ENCODE measurements at regions not wholly inside any gene's neighbourhood (a gene's known extent, or its start where the extent isn't known, plus 50 kb on each side); places are given as distances from the start of the nearest gene placed in this dataset.

- Histone ChIP-seq H3K9me3 (ENCODE audit: insufficient read depth, low read depth, low read length) (no peaks in the 10 kb centered on the region), H3K4me2 (ENCODE audit: low read length) (no peak overlapping the region), H3K79me2 (ENCODE audit: insufficient read depth, low read length) (no peaks in the 10 kb centered on the region), H3K27me3 (ENCODE audit: insufficient read depth, low read length) (no peaks in the 10 kb centered on the region), H2AFZ (ENCODE audit: low read depth, low read length) (no peak overlapping the region), H4K20me1 (ENCODE audit: insufficient read depth, low read length) (no peaks in the 10 kb centered on the region), H3K36me3 (ENCODE audit: insufficient read depth, low read length) (no peaks in the 10 kb centered on the region), H3K9ac (ENCODE audit: low read length) (no peak overlapping the region), H3K4me3 (ENCODE audit: insufficient read depth, low read depth, low read length) (no peak overlapping the region), H3K4me1 (ENCODE audit: insufficient read depth, low read length) (no peaks in the 10 kb centered on the region), H3K27ac (ENCODE audit: low read depth, low read length) (no peak overlapping the region)
- no peak for FAIRE-seq
- H3K36me3 Mint-ChIP-seq (ENCODE audit: low read depth, unreplicated experiment), result no peaks in the 10 kb centered on the region
- no peak overlapping the region for H3K4me3 Mint-ChIP-seq (ENCODE audit: unreplicated experiment)
- H3K4me1 Mint-ChIP-seq (ENCODE audit: low read depth, unreplicated experiment), result no peaks in the 10 kb centered on the region
- TF ChIP-seq CTCF (IDR thresholded peaks at IDR 0.05; ENCODE audit: insufficient read depth, low read depth, low read length), result no peak
- TF ChIP-seq EZH2 (IDR thresholded peaks at IDR 0.05; ENCODE audit: insufficient read depth, low read length), result no peak
- H3K9me3 Mint-ChIP-seq (ENCODE audit: unreplicated experiment), result no peaks in the 10 kb centered on the region
- no peak for DNase-seq (ENCODE audit: low read depth)
- H3K27me3 Mint-ChIP-seq (ENCODE audit: low read depth, unreplicated experiment), result no peaks in the 10 kb centered on the region
- no peak overlapping the region for H3K27ac Mint-ChIP-seq (ENCODE audit: unreplicated experiment)
Observed at GRCh38 chrX:5337160-5337559, 891.5 kb downstream of the NLGN4X start.

- Mint-ChIP-seq H3K9me3 (ENCODE audit: unreplicated experiment) (no peaks in the 10 kb centered on the region), H3K27me3 (ENCODE audit: low read depth, unreplicated experiment) (peaks cover 6% of the 10 kb centered on the region), H3K36me3 (ENCODE audit: low read depth, unreplicated experiment) (no peaks in the 10 kb centered on the region), H3K4me1 (ENCODE audit: low read depth, unreplicated experiment) (no peaks in the 10 kb centered on the region), H3K4me3 (ENCODE audit: unreplicated experiment) (no peak overlapping the region), H3K27ac (ENCODE audit: unreplicated experiment) (no peak overlapping the region)
- no peak for TF ChIP-seq EZH2 (IDR thresholded peaks at IDR 0.05; ENCODE audit: insufficient read depth, low read length)
- no peak for TF ChIP-seq CTCF (IDR thresholded peaks at IDR 0.05; ENCODE audit: insufficient read depth, low read depth, low read length)
- H3K4me2 ChIP-seq (ENCODE audit: low read length), result no peak overlapping the region
- no peak overlapping the region for H2AFZ ChIP-seq (ENCODE audit: low read depth, low read length)
- no peaks in the 10 kb centered on the region for H3K36me3 ChIP-seq (ENCODE audit: insufficient read depth, low read length)
- H3K79me2 ChIP-seq (ENCODE audit: insufficient read depth, low read length), result no peaks in the 10 kb centered on the region
- H3K4me1 ChIP-seq (ENCODE audit: insufficient read depth, low read length), result no peaks in the 10 kb centered on the region
- no peak for FAIRE-seq
- H3K9ac ChIP-seq (ENCODE audit: low read length), result no peak overlapping the region
- DNase-seq (ENCODE audit: low read depth), result no peak
- H3K27me3 ChIP-seq (ENCODE audit: insufficient read depth, low read length), result no peaks in the 10 kb centered on the region
- H4K20me1 ChIP-seq (ENCODE audit: insufficient read depth, low read length), result no peaks in the 10 kb centered on the region
- no peak overlapping the region for H3K27ac ChIP-seq (ENCODE audit: low read depth, low read length)
- H3K9me3 ChIP-seq (ENCODE audit: insufficient read depth, low read depth, low read length), result no peaks in the 10 kb centered on the region
- no peak overlapping the region for H3K4me3 ChIP-seq (ENCODE audit: insufficient read depth, low read depth, low read length)
Observed at GRCh38 chrX:5324546-5324945, 904.1 kb downstream of the NLGN4X start.

- Histone ChIP-seq H4K20me1 (ENCODE audit: insufficient read depth, low read length) (no peaks in the 10 kb centered on the region), H3K4me2 (ENCODE audit: low read length) (no peak overlapping the region), H3K4me1 (ENCODE audit: insufficient read depth, low read length) (no peaks in the 10 kb centered on the region), H3K27me3 (ENCODE audit: insufficient read depth, low read length) (no peaks in the 10 kb centered on the region), H3K36me3 (ENCODE audit: insufficient read depth, low read length) (no peaks in the 10 kb centered on the region), H3K79me2 (ENCODE audit: insufficient read depth, low read length) (no peaks in the 10 kb centered on the region), H3K4me3 (ENCODE audit: insufficient read depth, low read depth, low read length) (no peak overlapping the region), H3K27ac (ENCODE audit: low read depth, low read length) (no peak overlapping the region), H3K9ac (ENCODE audit: low read length) (no peak overlapping the region), H3K9me3 (ENCODE audit: insufficient read depth, low read depth, low read length) (no peaks in the 10 kb centered on the region), H2AFZ (ENCODE audit: low read depth, low read length) (no peak overlapping the region)
- no peaks in the 10 kb centered on the region for H3K9me3 Mint-ChIP-seq (ENCODE audit: unreplicated experiment)
- no peaks in the 10 kb centered on the region for H3K4me1 Mint-ChIP-seq (ENCODE audit: low read depth, unreplicated experiment)
- no peak for TF ChIP-seq CTCF (IDR thresholded peaks at IDR 0.05; ENCODE audit: insufficient read depth, low read depth, low read length)
- TF ChIP-seq EZH2 (IDR thresholded peaks at IDR 0.05; ENCODE audit: insufficient read depth, low read length), result no peak
- no peaks in the 10 kb centered on the region for H3K36me3 Mint-ChIP-seq (ENCODE audit: low read depth, unreplicated experiment)
- DNase-seq (ENCODE audit: low read depth) (no peak), FAIRE-seq (no peak)
- no peaks in the 10 kb centered on the region for H3K27me3 Mint-ChIP-seq (ENCODE audit: low read depth, unreplicated experiment)
- no peak overlapping the region for H3K4me3 Mint-ChIP-seq (ENCODE audit: unreplicated experiment)
- H3K27ac Mint-ChIP-seq (ENCODE audit: unreplicated experiment), result no peak overlapping the region
Observed at GRCh38 chrX:5314148-5314547, 914.5 kb downstream of the NLGN4X start.

Data from astrocyte (in vitro differentiated cells and primary cell).